Right lobe of liver (tissue), 4 donors: ENCODE measurements at regions not wholly inside any gene's neighbourhood (a gene's known extent, or its start where the extent isn't known, plus 50 kb on each side); places are given as distances from the start of the nearest gene placed in this dataset.

Experiments
- POLR2A ChIP-seq: fragments of 450-650 bp; IDR thresholded peaks from one replicate; pipeline ENCODE4 v1.6.1; 2017; ENCODE audit warnings: antibody characterized with exemption, mild to moderate bottlenecking
- TF ChIP-seq, protein P1 (sequence below), 4 donors: fragments of 200-600 bp in 3 of 4; fragments of 450-650 bp in 1 of 4; IDR thresholded peaks; one replicate each; pipeline versions ENCODE4 v1.5.1 to v1.8.0; 2016 to 2022; ENCODE audit warnings: antibody characterized with exemption in 4 of 4, mild to moderate bottlenecking in 2 of 4
- donor health status: DM: no; HTN: no; CAD: no.
- donor health status: DM: no; HTN: no; CAD: no.
- donor health status: DM: no; HTN: yes; CAD: no.

DNA sequence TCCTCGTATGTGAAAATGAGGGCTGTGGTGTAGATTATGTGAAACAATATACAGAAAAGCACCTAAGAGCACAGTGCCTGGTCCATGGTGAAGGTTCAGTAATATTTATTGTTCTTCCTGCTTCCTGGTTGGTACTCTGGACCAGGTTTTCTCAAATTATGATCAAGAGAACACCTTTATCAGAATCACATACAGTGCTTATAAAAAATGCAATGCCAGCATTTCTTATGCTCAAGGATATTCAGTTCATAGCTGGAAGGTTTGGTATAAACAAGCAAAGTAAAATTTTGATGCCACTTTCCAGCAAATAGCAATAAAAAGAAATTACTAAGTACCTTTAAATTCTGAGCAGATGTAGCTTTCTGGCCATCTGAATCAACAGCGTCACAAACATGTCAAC, 1412.4 kb downstream of the RPA4 start:
- TF ChIP-seq, protein P1, sequence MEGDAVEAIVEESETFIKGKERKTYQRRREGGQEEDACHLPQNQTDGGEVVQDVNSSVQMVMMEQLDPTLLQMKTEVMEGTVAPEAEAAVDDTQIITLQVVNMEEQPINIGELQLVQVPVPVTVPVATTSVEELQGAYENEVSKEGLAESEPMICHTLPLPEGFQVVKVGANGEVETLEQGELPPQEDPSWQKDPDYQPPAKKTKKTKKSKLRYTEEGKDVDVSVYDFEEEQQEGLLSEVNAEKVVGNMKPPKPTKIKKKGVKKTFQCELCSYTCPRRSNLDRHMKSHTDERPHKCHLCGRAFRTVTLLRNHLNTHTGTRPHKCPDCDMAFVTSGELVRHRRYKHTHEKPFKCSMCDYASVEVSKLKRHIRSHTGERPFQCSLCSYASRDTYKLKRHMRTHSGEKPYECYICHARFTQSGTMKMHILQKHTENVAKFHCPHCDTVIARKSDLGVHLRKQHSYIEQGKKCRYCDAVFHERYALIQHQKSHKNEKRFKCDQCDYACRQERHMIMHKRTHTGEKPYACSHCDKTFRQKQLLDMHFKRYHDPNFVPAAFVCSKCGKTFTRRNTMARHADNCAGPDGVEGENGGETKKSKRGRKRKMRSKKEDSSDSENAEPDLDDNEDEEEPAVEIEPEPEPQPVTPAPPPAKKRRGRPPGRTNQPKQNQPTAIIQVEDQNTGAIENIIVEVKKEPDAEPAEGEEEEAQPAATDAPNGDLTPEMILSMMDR (IDR thresholded peaks at IDR 0.05) = no peak
- TF ChIP-seq POLR2A = no peak
